Activated T-cell treated with anti-CD3 and anti-CD28 coated beads for 48 hours (primary cell): ENCODE measurements at regions not wholly inside any gene's neighbourhood (a gene's known extent, or its start where the extent isn't known, plus 50 kb on each side); places are given as distances from the start of the nearest gene placed in this dataset.

Experiments
- DNase-seq: peaks from one replicate; pipeline ENCODE4 v3.0.0-alpha.2; 2020; ENCODE audit warnings: low read depth

DNA sequence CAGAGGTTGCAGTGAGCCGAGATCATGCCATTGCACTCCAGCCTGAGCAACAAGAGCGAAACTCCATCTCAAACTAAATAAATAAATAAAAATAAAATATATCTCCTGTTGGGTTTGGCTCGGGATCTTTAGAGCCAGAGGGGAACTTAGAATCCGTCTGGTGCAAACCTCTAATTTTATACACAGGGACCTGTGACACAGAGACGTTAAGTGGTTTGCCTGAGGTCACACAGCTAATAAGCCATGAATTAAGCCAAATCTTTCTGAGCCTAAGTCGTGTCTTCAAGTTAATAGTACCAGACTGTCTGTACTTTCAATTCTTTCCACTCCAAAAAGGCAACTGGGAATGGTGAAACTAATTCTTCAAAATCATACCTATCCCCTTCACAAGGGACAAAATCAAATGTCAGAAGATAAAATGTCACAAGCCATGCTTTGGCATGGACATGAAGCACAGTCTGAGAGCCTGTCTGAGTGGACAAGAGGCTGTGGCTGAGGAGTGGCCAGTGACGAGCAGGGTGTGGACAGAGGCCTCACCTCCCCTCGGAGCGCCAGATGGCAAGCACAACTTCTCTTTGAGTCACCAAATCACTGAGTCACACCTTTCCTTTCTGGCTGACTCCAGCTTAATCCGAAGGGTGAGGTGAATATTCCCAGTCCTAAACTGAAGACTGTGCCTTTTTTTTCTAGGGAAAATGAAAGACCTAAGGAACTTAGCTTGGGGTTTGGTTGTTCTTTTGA lies 177.4 kb downstream of the TFAP2A start:
- no peak for DNase-seq

DNA sequence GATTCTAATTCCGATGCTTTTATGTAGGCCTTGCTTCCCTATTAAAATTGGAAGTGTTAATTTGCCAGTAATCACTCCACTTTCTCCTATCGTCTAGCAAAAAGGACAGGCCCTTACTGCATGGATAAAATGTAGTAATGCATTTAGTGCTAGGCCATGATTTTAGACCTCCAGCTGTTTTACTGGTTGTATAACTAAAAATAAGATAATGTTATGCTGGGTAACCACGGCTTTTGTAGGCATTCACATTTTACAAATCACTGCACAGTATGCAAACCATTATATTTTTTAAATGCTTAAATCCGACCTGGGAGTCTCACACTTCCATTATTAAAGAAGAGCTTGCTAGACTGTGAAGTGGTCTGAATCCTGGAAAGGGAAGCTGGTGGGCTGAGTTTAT lies 179.5 kb downstream of the TFAP2A start:
- DNase-seq: no peak

DNA sequence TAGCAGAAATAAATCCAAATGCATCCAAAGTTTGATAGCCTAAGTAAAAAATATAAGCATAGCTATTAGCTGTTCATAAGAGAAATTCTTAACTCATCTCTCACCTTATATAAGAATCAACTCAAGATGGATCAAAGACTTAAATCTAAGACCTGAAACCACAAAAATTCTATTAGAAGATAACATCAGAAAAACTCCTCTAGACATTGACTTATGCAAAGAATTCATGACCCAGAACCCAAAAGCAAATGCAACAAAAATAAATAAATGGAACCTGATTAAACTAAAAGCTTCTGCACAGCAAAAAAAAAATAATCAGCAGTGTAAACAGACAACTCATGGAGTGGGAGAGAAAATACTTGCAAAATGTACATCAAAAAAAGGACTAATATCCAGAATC lies 184.3 kb downstream of the TFAP2A start:
- DNase-seq: no peak

DNA sequence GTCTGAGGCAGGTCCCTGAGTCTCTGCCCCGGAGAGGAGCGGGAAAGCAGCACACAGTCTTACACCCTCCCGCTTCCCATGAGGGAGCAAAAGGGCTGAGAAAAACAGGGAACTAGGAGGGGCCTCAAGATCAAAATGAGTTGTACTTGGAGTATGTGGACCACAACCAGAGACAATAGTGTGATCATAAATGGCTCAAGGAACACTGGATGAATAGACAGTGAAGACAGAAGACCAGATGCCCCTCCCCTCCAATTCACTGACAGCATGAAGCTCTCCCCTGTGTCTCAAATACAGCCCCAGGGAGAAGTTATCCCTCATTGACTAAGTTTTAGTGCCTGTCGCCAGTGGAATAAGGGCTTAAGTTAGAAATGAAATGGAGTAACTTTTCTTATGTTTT lies 191.0 kb downstream of the TFAP2A start:
- no peak for DNase-seq

DNA sequence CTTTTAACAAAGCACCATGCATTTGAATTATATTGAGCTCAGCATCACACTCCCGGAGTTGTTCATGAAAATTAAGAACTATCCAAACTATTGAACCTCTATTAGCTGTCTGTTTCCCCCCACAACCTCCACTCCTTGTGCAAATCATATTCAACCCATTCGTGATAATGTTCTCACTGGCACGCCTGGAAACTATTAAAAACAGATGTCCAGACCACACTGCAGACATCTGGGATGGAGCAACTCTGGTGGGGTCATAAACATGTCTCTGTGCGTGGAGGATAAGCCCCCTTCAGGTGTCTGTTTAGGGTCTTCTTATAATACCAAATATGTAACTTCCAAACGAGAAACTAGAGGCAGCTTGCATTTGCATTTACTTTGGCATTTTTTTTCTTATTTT lies 193.7 kb downstream of the TFAP2A start:
- no peak for DNase-seq

DNA sequence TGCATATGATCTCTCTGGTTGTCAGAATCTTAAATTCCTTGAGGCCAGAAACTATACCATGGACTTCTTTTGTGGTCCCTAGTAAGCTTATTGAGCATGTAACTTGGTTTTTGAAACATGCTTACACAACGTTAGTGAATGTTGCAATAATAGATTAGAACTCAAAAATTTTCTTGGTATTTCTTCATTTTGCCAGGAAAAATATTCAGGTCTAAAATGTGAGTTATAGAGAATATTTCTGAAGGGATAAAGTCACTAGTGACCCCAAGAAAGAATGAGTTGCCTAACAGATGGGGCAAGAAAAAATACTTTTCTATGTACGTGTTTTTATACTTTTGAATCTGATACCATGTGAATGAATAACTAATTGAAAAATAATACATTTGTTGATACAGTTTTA lies 195.4 kb downstream of the TFAP2A start:
- DNase-seq: no peak

DNA sequence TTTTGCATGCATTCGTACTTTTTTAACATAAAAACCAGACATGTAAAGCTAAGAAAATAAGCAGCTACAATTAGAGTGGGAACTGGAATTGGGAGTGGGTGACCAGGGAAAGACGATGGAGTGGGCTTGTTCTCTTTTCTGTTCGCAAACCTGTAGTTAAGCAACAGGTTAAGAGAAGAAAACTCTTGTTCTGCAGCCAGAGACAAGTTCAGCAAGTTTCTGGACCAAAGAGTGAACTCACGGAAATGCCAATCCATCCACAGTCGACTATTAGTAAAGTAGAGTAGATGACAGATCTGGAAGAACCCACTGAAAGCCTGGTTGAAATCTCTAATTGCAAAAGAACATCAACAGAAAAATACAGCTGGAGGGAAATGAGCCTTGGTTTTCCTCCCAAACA lies 197.8 kb downstream of the TFAP2A start:
- DNase-seq: no peak

DNA sequence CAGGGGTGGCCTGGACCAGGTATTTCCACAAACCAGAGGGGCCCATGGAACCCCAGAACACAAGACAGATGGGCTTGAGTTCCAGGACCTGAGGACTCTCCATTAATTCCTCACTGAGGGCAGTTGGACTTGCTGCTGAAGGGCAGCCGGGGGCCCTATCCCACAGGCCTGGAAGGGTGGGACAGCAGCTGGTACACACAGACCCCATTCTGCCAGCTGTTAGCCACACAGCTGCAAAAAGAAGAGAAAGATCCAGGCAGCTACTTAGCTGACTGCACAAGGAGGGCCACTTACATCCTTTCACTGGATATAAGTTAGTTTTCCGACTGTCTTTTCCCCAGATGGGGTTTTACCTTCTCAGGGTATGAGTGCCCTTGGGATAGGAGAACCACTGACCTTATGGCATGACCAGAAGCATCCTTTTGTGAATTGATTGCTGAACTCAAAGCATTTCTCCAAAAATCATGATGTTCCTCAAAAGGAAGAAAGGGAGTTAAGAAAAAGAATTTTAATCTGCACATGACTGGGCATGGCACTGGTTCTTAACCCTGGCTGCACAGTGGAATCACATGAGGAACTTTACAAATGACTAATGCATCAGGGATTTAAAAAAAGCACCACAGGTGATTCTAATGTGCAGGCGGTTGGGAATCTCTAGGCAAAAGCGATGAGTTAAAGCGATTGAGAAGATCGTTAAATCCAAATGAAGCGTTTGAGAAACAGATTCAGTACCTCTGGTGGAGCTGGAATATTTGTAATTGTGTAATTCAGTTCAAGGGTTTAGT lies 199.4 kb downstream of the TFAP2A start:
- DNase-seq: no peak

DNA sequence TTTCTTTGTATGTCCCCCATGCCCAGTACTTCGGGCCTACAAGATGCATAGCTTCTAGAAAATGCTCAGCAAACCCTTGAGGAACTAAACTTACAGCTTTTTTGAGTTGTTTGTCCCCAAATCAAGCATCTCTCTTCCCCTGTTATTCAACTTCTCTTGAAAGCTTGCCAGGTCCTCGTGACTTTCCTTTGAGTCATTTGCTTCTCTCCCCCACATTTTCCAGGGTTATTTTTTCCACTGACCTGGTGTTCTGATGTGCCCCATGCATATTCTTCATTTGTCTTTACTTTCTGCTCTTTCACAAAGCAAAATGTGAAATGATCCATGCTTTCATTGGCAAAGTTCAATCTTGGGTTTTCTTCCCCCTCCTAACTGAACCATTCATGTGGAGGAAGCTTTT lies 204.8 kb downstream of the TFAP2A start:
- DNase-seq: no peak

DNA sequence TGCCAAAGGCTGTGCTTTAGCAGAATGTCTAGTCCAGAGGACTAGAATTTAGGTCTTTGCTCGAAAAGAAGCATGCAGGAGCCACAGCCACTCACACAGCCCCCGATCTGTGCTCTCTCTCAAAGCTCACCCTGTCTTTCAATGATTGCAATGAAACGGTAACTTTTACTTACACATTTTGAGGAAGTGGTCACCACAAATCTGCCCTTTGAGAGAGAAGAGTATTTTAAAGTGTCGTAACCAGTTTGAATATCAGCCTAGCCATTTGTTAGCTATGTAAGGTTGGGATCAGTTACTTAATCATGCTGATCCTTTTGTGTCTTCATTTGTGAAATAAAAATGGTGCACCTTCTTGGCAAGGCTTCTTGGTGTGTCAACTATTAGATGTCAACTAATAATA lies 209.0 kb downstream of the TFAP2A start:
- DNase-seq: no peak

DNA sequence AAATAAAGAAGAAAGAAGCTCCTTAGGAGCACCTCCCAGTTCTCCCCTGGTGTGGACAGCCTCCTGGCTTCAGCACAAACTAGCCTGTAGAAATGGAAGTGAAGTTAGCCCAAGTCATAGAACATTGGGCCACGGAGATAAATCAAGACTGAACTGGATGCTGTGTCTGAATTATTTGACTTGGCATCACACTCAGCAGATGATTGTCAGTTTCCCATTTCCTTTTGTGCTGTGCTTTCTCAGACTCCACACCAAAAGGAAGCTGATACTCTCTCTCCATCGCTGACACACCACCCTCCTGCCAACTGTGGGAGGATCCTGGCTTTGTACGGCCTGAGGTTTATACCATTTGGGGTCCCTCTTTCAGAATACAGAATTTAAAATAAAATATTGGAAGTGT lies 209.8 kb downstream of the TFAP2A start:
- DNase-seq: no peak

DNA sequence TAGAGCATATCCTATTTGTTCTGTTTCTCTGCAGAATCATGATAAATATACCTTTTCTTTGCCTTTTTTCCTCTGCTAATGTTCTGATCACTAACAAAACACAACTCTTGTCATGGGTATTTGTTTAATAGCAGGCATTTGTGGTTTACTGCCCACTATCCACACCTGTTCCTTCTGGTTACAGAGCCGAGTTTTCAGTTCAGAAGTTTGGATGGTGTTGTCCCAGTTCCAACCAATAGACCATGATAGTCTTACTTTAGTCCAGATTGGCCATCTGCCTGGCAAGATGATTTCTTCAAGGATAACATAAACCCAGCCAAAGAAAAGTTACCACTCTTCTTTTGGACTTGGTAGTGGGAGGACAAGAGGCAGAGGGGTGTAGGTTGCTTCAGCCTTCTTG lies 211.2 kb downstream of the TFAP2A start:
- no peak for DNase-seq

DNA sequence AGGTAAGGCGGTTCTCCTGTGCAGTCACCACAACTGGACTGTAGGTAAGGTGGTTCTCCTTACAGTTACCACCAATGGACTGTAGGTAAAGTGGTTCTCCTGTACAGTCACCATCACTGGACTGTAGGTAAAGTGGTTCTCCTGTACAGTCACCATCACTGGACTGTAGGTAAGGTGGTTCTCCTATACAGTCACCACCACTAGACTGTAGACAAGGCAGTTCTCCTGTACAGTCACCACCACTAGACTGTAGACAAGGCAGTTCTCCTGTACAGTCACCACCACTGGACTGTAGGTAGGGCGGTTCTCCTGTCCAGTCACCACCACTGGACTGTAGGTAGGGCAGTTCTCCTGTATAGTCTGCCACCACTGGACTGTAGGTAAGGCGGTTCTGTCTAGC lies 212.3 kb downstream of the TFAP2A start:
- DNase-seq: no peak

DNA sequence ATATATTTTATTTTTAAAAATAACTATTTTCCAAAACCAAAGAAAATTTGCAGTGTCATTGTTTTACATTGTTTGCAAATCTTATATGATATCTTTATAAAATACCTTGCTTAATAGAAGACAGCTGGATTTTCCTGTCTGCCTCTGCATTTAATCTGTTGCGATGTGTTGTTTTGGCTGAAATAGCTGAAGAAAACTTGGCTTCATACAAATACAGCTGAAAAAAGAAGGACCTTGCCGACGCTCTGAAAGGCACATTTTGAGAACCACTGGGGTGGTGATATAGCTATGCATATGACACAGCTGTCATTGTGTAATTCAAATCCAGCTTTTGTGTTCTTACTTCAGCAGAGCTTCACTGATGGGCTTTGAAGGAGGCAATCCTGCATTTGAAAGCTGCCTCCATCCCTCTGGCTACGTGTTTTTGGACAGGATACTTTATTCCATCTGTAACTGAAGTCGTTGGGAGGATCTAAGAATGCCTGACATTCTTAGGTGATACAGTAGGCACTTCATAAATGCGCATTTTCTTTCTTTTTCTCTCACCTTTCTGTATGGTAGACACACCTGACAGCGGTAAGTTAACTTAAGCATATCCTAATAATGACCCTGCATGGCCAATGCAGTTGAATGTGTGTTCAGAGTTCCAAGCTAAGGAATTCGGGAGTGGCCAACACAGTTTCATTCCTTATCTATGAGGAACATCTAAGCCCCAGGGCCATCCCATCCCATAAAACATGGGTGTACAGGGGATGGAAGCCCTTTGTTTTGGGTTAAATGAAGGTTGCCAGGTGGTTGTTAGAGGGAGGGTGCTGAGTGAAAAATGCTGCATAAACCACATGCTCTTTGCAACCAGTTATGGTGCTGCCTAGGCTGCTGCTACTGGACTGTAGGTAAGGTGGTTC lies 213.0 kb downstream of the TFAP2A start:
- DNase-seq: no peak

DNA sequence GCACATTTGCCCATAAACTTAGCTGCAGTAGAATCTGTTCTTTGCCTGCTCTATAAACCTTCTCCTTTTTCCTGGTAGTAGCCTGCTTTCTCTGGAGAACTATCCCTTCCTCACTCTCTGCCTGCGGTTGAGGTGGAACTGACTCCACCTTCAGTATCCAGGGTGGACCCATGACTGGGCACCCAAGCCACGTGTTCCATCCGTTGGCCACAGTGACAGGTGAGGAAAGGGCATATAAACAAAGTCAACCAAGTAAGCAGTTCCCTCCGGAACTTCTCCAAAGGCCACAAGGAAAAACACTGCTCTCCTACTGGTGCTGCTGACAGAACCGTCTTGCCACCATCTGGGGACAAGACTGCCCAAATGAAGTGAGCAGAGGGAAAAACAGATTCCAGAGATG lies 218.8 kb downstream of the TFAP2A start:
- DNase-seq: no peak

DNA sequence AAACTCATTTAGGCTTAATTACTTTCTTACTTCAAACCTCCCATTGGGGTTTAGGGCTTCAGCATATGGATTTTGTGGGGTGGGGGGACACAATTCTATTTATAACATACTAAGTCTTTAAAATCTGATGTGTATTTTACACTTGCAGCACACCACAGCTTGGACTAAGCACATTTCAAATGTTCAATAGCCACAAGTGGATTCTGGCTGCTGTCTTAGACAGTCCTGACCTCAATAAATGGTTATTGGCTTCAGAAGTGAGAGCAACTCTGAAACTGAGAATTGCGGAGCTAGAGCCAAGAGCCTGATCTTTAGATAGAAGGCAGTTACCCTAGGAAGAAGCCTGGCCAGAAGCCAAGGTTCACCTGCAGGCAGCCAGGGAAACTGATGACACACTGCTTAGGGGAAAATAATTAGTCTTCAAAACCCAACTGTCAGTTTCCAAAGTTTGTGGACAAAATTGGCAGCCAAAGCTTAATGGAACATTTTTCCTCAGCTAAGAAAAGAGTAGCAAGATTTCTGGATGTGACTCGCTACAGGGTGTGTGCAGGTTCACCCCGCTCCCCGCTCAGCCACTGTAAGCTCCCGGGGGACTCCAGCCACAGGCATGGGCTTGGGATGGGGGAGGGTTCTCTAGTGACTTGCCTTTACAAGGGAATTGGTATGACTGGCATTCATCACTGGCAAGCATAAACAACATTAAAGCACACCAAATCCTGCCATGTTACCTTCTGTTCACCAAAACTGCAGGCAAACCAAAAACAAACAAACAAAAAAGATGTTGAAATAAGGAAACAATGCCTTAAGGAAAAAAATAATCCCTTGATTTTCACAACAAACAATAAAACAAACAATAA lies 219.8 kb downstream of the TFAP2A start:
- no peak for DNase-seq

DNA sequence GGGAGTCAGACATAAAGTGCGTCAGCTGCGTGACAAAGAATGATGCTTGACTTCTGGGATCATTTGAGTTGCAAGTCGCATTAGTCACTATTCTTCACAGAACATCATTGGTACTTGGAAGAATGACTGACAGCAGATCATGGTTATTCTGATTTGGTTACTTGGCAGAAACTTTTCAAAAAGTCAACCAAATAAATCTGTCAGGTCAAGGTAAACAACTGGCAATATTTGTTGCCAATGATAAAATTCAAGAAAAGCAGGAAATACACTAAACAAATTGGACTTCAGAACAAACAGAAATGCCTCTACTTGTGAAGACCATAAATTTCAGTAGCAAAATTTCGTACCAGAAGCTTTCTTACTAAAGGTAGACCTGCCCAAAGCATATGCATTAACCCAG lies 221.6 kb downstream of the TFAP2A start:
- no peak for DNase-seq

DNA sequence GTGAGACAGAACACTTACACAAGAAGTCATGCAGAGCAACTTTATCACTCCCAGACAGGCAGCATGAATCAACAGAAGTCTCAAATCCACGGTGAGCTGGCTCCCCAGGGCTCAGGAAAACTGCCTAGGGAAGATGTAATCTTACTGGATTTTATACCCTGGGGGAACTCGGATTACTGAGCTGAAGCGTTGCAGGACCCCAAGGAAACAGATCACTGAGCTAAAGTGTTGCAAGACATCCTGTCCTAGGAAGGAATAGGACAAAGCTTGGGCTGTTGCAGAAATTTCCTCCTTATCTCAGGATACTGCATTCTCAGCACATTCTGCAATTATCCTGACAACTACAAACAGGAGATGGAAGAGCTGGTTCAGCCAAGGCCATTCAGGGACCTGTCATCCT lies 224.8 kb downstream of the TFAP2A start:
- DNase-seq: no peak

DNA sequence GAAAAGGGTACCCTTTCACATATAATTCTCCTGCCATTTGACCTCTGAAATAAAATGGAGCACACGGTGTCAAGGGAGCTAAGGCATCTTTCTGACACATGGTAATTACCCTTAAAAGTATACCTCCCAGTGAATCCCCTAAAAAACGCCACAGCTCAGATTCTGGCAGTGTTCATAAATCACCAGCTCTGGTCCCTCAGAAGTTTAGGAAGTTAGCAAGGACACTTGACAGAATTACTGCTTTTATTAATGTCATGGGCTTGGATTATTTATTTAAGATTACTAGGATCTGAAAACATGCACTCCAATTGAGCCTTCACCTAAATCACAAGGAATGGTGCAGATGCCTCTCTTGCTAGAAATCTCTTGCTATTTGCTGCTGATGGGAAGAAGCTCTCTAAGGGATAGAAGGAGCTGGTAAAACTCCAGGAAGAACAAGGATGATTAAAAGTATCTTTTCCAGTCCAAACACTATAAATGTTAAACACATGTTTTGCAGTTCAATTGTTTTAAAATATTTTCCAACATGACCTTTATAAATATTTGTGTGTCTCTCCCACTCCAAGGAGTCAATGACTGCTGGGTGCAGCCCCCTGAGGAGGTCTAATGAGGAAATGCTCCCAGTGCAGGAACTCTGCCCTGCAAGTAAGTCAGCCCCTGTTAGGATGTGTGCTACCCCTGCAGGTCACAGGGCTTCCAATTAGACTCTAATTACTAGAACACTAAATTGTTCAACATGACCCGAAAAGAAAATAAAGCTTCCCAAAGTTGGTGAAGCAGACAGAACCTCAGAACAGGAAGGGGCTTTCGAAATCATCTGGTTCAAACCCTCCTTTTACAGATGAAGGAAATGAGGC lies 230.3 kb downstream of the TFAP2A start:
- no peak for DNase-seq

DNA sequence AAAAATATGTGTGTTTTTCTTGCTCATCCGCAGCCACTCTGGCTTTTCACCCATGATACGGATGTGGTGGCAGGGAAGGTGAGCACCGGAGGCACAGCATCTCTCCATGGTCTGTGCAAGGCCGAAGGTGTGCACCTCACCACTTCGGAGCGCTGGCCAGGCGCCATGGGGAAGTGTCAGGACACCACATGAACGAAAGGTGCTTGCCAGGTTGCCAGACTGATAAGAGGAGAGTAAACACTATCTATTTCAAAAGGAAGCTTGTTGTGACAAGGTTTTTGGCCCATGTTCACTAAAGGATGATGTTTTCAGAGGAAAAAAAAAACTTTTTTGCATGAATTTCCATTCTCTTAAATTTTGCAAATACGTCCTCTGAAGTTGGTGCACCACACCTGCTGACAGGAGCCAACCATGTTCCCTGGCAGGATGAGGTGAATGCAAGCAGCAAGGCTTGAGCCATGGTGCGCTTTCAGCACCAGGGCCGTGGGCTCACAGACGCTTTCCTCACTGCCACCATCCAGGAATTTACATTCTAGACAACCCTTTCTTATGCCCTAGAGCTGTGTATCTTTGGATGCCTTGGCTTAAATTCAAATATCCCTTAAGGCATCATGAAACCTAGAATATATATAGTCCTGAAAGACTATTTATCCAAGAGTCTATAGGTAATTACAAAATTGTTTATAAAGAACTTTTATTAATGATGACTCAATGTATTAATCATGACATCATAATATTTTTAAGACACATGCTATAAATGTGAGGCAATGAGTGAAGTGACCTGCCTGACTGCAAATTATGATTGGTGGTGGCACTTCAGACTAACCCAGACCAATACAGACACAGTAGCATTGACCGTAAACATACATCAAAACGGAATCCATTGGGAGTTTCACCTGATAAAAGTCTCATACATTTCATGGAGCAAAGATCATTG lies 234.5 kb downstream of the TFAP2A start:
- no peak for DNase-seq
